ENCODE measurements at regions not wholly inside any gene's neighbourhood (a gene's known extent, or its start where the extent isn't known, plus 50 kb on each side); places are given as distances from the start of the nearest gene placed in this dataset.

GRCh38 chr5:89981878-89982773, 427.4 kb downstream of the CETN3 start:
- TF ChIP-seq CTCF (IDR thresholded peaks at IDR 0.05; ENCODE audit: low read depth, low read length) = no peak
- H3K4me3 ChIP-seq (ENCODE audit: low read depth, low read length) = no peak overlapping the region

GRCh38 chr5:89981021-89981420, 428.5 kb downstream of the CETN3 start:
- TF ChIP-seq CTCF (IDR thresholded peaks at IDR 0.05; ENCODE audit: low read depth, low read length) = no peak
- H3K4me3 ChIP-seq (ENCODE audit: low read depth, low read length) = no peak overlapping the region

DNA sequence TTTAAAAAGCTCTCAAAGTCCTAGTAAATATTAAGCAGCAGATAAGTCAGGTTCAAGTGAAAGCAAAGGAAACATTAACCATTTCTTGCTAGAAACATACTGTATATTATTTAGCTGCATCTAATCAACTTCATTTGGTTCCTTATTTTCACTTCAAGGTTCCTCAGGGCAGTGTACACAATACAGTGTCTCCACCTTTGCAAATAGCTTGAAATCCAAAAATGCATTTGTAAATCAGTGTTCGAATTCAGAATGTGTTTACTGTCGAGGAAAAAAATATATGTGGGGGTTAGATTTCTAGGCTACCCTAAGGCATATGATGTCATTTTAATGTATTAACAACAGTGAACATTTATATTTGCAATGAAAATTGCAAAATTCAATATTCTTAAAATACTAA, 436.0 kb downstream of the CETN3 start:
- no peak for TF ChIP-seq CTCF (IDR thresholded peaks at IDR 0.05; ENCODE audit: low read depth, low read length)
- H3K4me3 ChIP-seq (ENCODE audit: low read depth, low read length) = no peak overlapping the region

- H3K4me3 ChIP-seq (ENCODE audit: low read depth, low read length) = no peak overlapping the region
- TF ChIP-seq CTCF (IDR thresholded peaks at IDR 0.05; ENCODE audit: low read depth, low read length) = no peak
Measured at GRCh38 chr5:89972901-89973300, 436.7 kb downstream of the CETN3 start.

- no peak overlapping the region for H3K4me3 ChIP-seq (ENCODE audit: low read depth, low read length)
- TF ChIP-seq CTCF (IDR thresholded peaks at IDR 0.05; ENCODE audit: low read depth, low read length) = no peak
Measured at GRCh38 chr5:89968958-89969381, 440.6 kb downstream of the CETN3 start.

- no peak overlapping the region for H3K4me3 ChIP-seq (ENCODE audit: low read depth, low read length)
- TF ChIP-seq CTCF (IDR thresholded peaks at IDR 0.05; ENCODE audit: low read depth, low read length) = no peak
Measured at GRCh38 chr5:89967771-89968444, 441.6 kb downstream of the CETN3 start.

GRCh38 chr5:89956838-89957237, 452.7 kb downstream of the CETN3 start:
- TF ChIP-seq CTCF (IDR thresholded peaks at IDR 0.05; ENCODE audit: low read depth, low read length) = no peak
- no peak overlapping the region for H3K4me3 ChIP-seq (ENCODE audit: low read depth, low read length)

All from WI38 (cell line).